ENCODE measurements at regions not wholly inside any gene's neighbourhood (a gene's known extent, or its start where the extent isn't known, plus 50 kb on each side); places are given as distances from the start of the nearest gene placed in this dataset.

DNA sequence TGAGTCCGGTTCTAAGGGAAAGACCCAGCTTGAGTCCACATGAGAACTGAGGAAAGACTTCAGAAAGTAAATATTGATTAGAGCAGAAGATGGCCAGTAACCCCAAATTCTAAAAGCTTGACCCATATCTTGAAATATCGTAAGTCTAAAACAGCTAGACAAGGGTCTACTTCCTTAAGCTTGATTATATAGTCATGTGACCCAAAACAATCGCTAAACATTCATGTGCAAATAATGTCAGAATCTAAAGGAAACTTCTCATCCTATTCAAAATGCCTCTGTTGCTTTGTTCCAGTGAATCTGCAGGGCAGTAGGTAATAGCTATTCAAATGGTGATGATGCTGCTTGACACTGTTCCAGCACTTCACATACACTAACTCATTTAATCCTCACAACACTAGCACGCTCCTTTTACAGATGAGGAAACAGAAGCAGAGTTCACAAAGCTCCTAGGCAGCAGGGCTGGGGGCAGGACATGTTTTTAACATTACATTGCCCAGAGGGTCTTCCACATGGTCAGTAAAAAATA lies 52.6 kb downstream of the TCF20 start:
- intact Hi-C loops (cut with micrococcal nuclease) = loop anchor here (1.0 to 5.0 kb wide), 4 partner anchors 16 to 394 kb away; partner anchors contain the start of gene POLDIP3

GRCh38 chr22:42217019-42217751 lies 53.3 kb downstream of the TCF20 start:
- intact Hi-C loops (cut with micrococcal nuclease) = loop anchor here (1.0 to 5.0 kb wide), 4 partner anchors 15 to 395 kb away; partner anchors contain the start of gene POLDIP3

- intact Hi-C loops (cut with micrococcal nuclease) = loop anchor here (5.0 kb wide), 1 partner anchor 397 kb away; the partner anchor contains the start of gene POLDIP3
These were observed 55.6 kb downstream of the TCF20 start for GRCh38 chr22:42214633-42215415.

GRCh38 chr22:42208362-42208761 lies 62.1 kb downstream of the TCF20 start:
- intact Hi-C loops (cut with micrococcal nuclease) = loop anchor here (1.0 kb wide), 1 partner anchor 118 kb away; the partner anchor contains the start of gene NDUFA6

DNA sequence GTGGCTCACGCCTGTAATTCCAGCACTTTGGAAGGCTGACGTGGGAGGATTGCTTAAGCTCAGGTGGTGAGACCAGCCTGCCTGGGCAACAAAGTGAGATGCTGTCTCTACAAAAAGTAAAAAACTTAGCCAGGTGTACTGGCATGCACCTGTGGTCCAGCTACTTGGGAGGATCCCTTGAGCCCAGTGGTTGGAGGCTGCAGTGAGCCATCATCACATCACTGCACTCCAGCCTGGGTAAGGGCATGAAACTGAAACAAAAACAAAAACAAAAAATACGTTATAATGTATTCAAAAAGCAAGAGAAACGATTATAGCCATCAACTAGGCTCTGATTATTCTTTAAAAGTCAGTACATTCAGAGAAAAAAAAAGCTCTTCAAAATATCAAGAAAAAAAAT lies 62.5 kb downstream of the TCF20 start:
- intact Hi-C loops (cut with micrococcal nuclease) = loop anchor here (1.0 kb wide), 1 partner anchor 118 kb away; the partner anchor contains the start of gene NDUFA6

- intact Hi-C loops (cut with micrococcal nuclease) = loop anchor here (2.0 to 5.0 kb wide), 2 partner anchors 113 to 164 kb away; partner anchors contain the start of gene NDUFA6
These were observed 66.8 kb downstream of the TCF20 start for GRCh38 chr22:42203609-42204008.

- intact Hi-C loops (cut with micrococcal nuclease) = loop anchor here (1.0 to 5.0 kb wide), 6 partner anchors 15 to 242 kb away; partner anchors contain the start of gene NDUFA6
These were observed 67.8 kb downstream of the TCF20 start for GRCh38 chr22:42202669-42203068.

- intact Hi-C loops (cut with micrococcal nuclease) = loop anchor here (1.0 to 5.0 kb wide), 6 partner anchors 15 to 242 kb away; partner anchors contain the start of gene NDUFA6
These were observed 68.4 kb downstream of the TCF20 start for GRCh38 chr22:42202048-42202447.

- intact Hi-C loops (cut with micrococcal nuclease) = no loop called here
These were observed 68.4 kb upstream of the CYP2D6 start for GRCh38 chr22:42199025-42199424.

- intact Hi-C loops (cut with micrococcal nuclease) = no loop called here
These were observed 67.6 kb upstream of the CYP2D6 start for GRCh38 chr22:42198226-42198625.

DNA sequence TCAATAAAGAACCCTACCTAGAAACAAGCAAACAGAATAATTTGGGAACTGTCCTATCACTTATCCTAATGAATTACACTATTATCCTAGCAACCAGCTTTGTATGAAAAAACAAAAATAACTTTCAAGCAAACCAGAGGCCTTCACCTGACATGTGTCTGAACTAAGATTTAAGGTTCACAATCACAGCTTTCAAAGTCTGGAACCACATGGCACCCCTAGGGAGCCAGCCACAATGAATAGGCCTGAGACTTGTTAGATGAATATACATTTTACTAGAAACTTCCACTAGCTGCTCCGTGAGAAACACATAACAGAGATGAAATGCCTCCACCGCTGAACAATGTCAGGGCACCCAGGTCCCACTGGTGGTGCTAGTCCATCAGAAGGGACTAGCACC lies 65.8 kb upstream of the CYP2D6 start:
- intact Hi-C loops (cut with micrococcal nuclease) = no loop called here

DNA sequence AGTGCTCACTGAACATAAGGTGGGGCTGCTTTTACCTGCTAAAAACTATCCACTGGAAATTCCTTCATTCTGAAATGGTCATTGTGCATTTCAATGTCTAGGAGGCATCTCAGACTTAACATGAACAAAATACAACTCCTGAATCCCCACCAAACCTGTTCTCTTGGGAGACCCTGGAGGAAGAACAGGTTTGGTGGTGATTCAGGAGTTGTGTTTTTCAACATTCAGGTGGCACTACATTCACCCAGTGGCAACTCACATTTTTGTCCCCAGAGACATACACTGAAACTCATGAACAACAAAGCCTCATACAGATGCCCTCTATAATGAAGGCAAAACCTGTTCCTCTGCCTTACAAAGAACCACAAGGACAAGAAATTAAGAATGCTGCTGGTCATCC lies 64.3 kb upstream of the CYP2D6 start:
- intact Hi-C loops (cut with micrococcal nuclease) = no loop called here

GRCh38 chr22:42194104-42194851 lies 63.7 kb upstream of the CYP2D6 start:
- intact Hi-C loops (cut with micrococcal nuclease) = no loop called here

- intact Hi-C loops (cut with micrococcal nuclease) = no loop called here
These were observed 61.9 kb upstream of the CYP2D6 start for GRCh38 chr22:42192547-42192946.

DNA sequence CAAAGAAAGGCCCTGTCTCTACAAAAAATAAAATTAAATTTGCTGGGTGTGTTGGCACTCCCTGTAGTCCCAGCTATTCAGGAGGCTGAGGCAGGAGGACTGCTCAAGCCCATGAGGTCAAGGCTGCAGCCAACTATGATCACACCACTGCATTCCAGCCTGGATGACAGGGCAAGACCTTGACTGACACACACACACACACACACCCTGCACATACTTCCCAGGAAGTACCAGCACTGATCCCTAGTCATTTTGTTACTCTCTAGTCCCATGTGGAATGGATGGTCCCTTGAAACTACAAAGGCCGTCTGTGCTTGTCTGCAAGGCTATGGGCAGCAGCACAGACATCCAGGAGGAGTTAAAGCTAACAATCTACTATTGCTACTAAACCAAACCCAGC lies 59.7 kb upstream of the CYP2D6 start:
- intact Hi-C loops (cut with micrococcal nuclease) = no loop called here

- intact Hi-C loops (cut with micrococcal nuclease) = no loop called here
These were observed 59.2 kb upstream of the CYP2D6 start for GRCh38 chr22:42189761-42190160.

GRCh38 chr22:42188808-42189447 lies 58.3 kb upstream of the CYP2D6 start:
- intact Hi-C loops (cut with micrococcal nuclease) = no loop called here

- intact Hi-C loops (cut with micrococcal nuclease) = no loop called here
These were observed 57.0 kb upstream of the CYP2D6 start for GRCh38 chr22:42187646-42188045.

DNA sequence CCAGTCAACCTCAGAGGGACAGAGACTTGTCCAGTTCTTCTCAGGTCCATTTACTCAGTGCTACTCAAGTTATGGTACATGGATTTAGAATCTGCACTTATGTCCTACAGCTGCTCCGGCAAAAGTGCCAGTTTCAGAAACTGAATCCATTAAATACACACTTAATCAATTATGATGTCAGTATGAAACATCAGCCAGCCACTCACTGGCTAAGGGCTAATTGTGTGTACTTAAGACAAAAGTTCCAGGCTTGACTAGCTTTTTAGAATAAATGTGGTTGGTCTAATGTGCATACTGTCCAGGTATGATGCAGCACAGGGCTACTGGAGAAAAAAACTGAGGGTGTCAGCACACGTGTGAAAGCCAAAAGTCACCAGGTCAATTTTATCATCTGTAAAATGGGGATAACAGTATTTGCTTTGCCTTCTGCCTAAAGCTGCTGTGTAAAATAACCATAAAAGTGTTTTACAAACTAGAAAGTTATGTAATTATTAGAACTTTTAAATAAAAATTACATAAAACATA lies 55.4 kb upstream of the CYP2D6 start:
- intact Hi-C loops (cut with micrococcal nuclease) = no loop called here

GRCh38 chr22:42184852-42185251 lies 54.2 kb upstream of the CYP2D6 start:
- intact Hi-C loops (cut with micrococcal nuclease) = loop anchor here (5.0 kb wide), 1 partner anchor 182 kb away; no protein-coding TSS in a partner anchor
